Parathyroid adenoma (tissue), 2 donors: ENCODE measurements at regions not wholly inside any gene's neighbourhood (a gene's known extent, or its start where the extent isn't known, plus 50 kb on each side); places are given as distances from the start of the nearest gene placed in this dataset.

Source experiments
- H2AFZ ChIP-seq: fragments of 300-600 bp; sonication (generic); one replicate; pipeline ENCODE4 v1.7.0; 2017; ENCODE audit warnings: antibody characterized with exemption, mild to moderate bottlenecking
- H3K27ac ChIP-seq: fragments of 300-600 bp; sonication (generic); one replicate; pipeline ENCODE4 v1.7.0; 2017
- H3K27me3 ChIP-seq: fragments of 300-600 bp; sonication (generic); one replicate; pipeline ENCODE4 v1.7.0; 2017; ENCODE audit warnings: low read length; ENCODE audit not compliant: control insufficient read depth, insufficient read depth
- H3K36me3 ChIP-seq: fragments of 300-600 bp; sonication (generic); one replicate; pipeline ENCODE4 v1.7.0; 2017; ENCODE audit warnings: low read length; ENCODE audit not compliant: control insufficient read depth, insufficient read depth
- H3K4me1 ChIP-seq: fragments of 300-600 bp; sonication (generic); one replicate; pipeline ENCODE4 v1.7.0; 2017; ENCODE audit warnings: control low read depth
- H3K4me2 ChIP-seq: fragments of 300-600 bp; sonication (generic); one replicate; pipeline ENCODE4 v1.7.0; 2017; ENCODE audit warnings: low read length
- H3K4me3 ChIP-seq: fragments of 300-600 bp; sonication (generic); one replicate; pipeline ENCODE4 v1.7.0; 2017; ENCODE audit warnings: low read depth, low read length
- H3K79me2 ChIP-seq: fragments of 300-600 bp; sonication (generic); one replicate; pipeline ENCODE4 v1.7.0; 2017; ENCODE audit warnings: control low read depth
- H3K9ac ChIP-seq: fragments of 300-600 bp; sonication (generic); one replicate; pipeline ENCODE4 v1.7.0; 2017; ENCODE audit warnings: mild to moderate bottlenecking
- H3K9me3 ChIP-seq: fragments of 300-600 bp; sonication (generic); one replicate; pipeline ENCODE4 v1.7.0; 2017; ENCODE audit warnings: low read length; ENCODE audit not compliant: control insufficient read depth
- CTCF ChIP-seq: fragments of 300-600 bp; sonication (generic); IDR thresholded peaks from one replicate; pipeline ENCODE4 v1.7.0; 2017; ENCODE audit warnings: antibody characterized with exemption, mild to moderate bottlenecking
- donor health status: primary hyperparathyroidism.

- H3K4me1 ChIP-seq, result no peaks in the 10 kb centered on the region
- H3K4me3 ChIP-seq, result no peak overlapping the region
- no peak overlapping the region for H3K9ac ChIP-seq
- no peak overlapping the region for H3K27ac ChIP-seq
- H2AFZ ChIP-seq, result no peak overlapping the region
- H3K9me3 ChIP-seq, result no peaks in the 10 kb centered on the region
- H3K4me2 ChIP-seq, result no peak overlapping the region
- no peaks in the 10 kb centered on the region for H3K79me2 ChIP-seq
- no peak for TF ChIP-seq CTCF
- no peaks in the 10 kb centered on the region for H3K36me3 ChIP-seq
- no peaks in the 10 kb centered on the region for H3K27me3 ChIP-seq
Measured at GRCh38 chr13:50219743-50220142, 204.5 kb downstream of the KCNRG start.

GRCh38 chr13:50220938-50221337 lies 205.7 kb downstream of the KCNRG start:
- H3K79me2 ChIP-seq, result no peaks in the 10 kb centered on the region
- TF ChIP-seq CTCF, result no peak
- H3K27ac ChIP-seq, result no peak overlapping the region

GRCh38 chr13:50222569-50223332 lies 207.5 kb downstream of the KCNRG start:
- no peak for TF ChIP-seq CTCF
- Histone ChIP-seq H3K9ac (no peak overlapping the region), H3K79me2 (no peaks in the 10 kb centered on the region), H3K4me3 (no peak overlapping the region), H3K36me3 (no peaks in the 10 kb centered on the region), H3K27ac (no peak overlapping the region), H3K4me2 (no peak overlapping the region), H2AFZ (no peak overlapping the region), H3K9me3 (no peaks in the 10 kb centered on the region), H3K4me1 (no peaks in the 10 kb centered on the region), H3K27me3 (no peaks in the 10 kb centered on the region)

More at GRCh38 chr13:50220938-50221337, 205.7 kb downstream of the KCNRG start:
- no peaks in the 10 kb centered on the region for H3K36me3 ChIP-seq
- H3K27me3 ChIP-seq, result no peaks in the 10 kb centered on the region
- no peaks in the 10 kb centered on the region for H3K4me1 ChIP-seq
- no peak overlapping the region for H2AFZ ChIP-seq
- no peak overlapping the region for H3K4me2 ChIP-seq
- no peaks in the 10 kb centered on the region for H3K9me3 ChIP-seq
- H3K4me3 ChIP-seq, result no peak overlapping the region
- no peak overlapping the region for H3K9ac ChIP-seq

- H3K9ac ChIP-seq, result no peak overlapping the region
Measured at GRCh38 chr13:50224534-50224933, 209.3 kb downstream of the KCNRG start.

More at GRCh38 chr13:50224534-50224933, 209.3 kb downstream of the KCNRG start:
- Histone ChIP-seq H3K79me2 (no peaks in the 10 kb centered on the region), H3K9me3 (no peaks in the 10 kb centered on the region), H3K4me1 (no peaks in the 10 kb centered on the region), H3K4me3 (no peak overlapping the region), H3K4me2 (no peak overlapping the region), H3K36me3 (no peaks in the 10 kb centered on the region), H2AFZ (no peak overlapping the region), H3K27me3 (no peaks in the 10 kb centered on the region), H3K27ac (no peak overlapping the region)
- TF ChIP-seq CTCF, result no peak
